ENCODE measurements at regions not wholly inside any gene's neighbourhood (a gene's known extent, or its start where the extent isn't known, plus 50 kb on each side); places are given as distances from the start of the nearest gene placed in this dataset.

- H3K4me3 ChIP-seq, result no peak overlapping the region
- FAIRE-seq (no peak), ATAC-seq (no peak), DNase-seq (no peak)
- 62 to 65% methylated on average over 5 of the region's 5 CpGs for WGBS, 2 donors
- H3K27ac ChIP-seq, result no peak overlapping the region
- no peaks in the 10 kb centered on the region for H3K4me1 ChIP-seq
- H3K9me3 ChIP-seq, result no peaks in the 10 kb centered on the region
- no peaks in the 10 kb centered on the region for H3K27me3 ChIP-seq
- intact Hi-C loops (cut with DNase I), result no loop called here
- no peaks in the 10 kb centered on the region for H3K36me3 ChIP-seq
- TF ChIP-seq CTCF (IDR thresholded peaks at IDR 0.05), result no peak
These were observed 361.6 kb downstream of the ICE1 start for GRCh38 chr5:5784101-5784500.

GRCh38 chr5:5783021-5783420 lies 360.5 kb downstream of the ICE1 start:
- FAIRE-seq (no peak), DNase-seq (no peak), ATAC-seq (no peak)
- no peaks in the 10 kb centered on the region for H3K36me3 ChIP-seq
- WGBS, 2 donors, result 35 to 47% methylated on average over 2 of the region's 2 CpGs
- intact Hi-C loops (cut with DNase I), result no loop called here
- TF ChIP-seq CTCF (IDR thresholded peaks at IDR 0.05), result no peak
- no peak overlapping the region for H3K4me3 ChIP-seq
- H3K9me3 ChIP-seq, result no peaks in the 10 kb centered on the region
- H3K27me3 ChIP-seq, result no peaks in the 10 kb centered on the region
- H3K4me1 ChIP-seq, result no peaks in the 10 kb centered on the region
- H3K27ac ChIP-seq, result no peak overlapping the region

- no peaks in the 10 kb centered on the region for H3K9me3 ChIP-seq
- whole genome bisulfite sequencing, 2 donors, result 81 to 86% methylated on average over 4 of the region's 4 CpGs
- no peak overlapping the region for H3K4me3 ChIP-seq
- intact Hi-C loops (cut with DNase I), result no loop called here
- no peak for TF ChIP-seq CTCF (IDR thresholded peaks at IDR 0.05)
- ATAC-seq, result no peak
- H3K4me1 ChIP-seq, result no peaks in the 10 kb centered on the region
- no peak for DNase-seq
- H3K36me3 ChIP-seq, result no peaks in the 10 kb centered on the region
- FAIRE-seq, result no peak
- H3K27me3 ChIP-seq, result no peaks in the 10 kb centered on the region
- H3K27ac ChIP-seq, result no peak overlapping the region
These were observed 359.9 kb downstream of the ICE1 start for GRCh38 chr5:5782402-5782801.

- DNase-seq (no peak), FAIRE-seq (no peak), ATAC-seq (no peak)
- Histone ChIP-seq H3K36me3 (no peaks in the 10 kb centered on the region), H3K27me3 (no peaks in the 10 kb centered on the region), H3K27ac (no peak overlapping the region), H3K4me3 (no peak overlapping the region), H3K9me3 (no peaks in the 10 kb centered on the region), H3K4me1 (no peaks in the 10 kb centered on the region)
- WGBS, 2 donors, result 74 to 84% methylated on average over 3 of the region's 3 CpGs
- no peak for TF ChIP-seq CTCF (IDR thresholded peaks at IDR 0.05)
- intact Hi-C loops (cut with DNase I), result no loop called here
These were observed 358.9 kb downstream of the ICE1 start for GRCh38 chr5:5781335-5781734.

- no peak for DNase-seq
- H3K4me1 ChIP-seq, result no peaks in the 10 kb centered on the region
- no peak for TF ChIP-seq CTCF (IDR thresholded peaks at IDR 0.05)
- H3K9me3 ChIP-seq, result no peaks in the 10 kb centered on the region
- H3K27me3 ChIP-seq, result no peaks in the 10 kb centered on the region
- no peaks in the 10 kb centered on the region for H3K36me3 ChIP-seq
- no peak for FAIRE-seq
- ATAC-seq, result peak in 1 of 4 donors; percentile 71
- intact Hi-C loops (cut with DNase I), result no loop called here
- no peak overlapping the region for H3K4me3 ChIP-seq
- 63 to 66% methylated on average over 3 of the region's 3 CpGs for WGBS, 2 donors
- H3K27ac ChIP-seq, result no peak overlapping the region
These were observed 357.8 kb downstream of the ICE1 start for GRCh38 chr5:5780253-5780652.
